Smooth muscle cell (in vitro differentiated cells): ENCODE measurements at regions not wholly inside any gene's neighbourhood (a gene's known extent, or its start where the extent isn't known, plus 50 kb on each side); places are given as distances from the start of the nearest gene placed in this dataset.

Experiments
- DNase-seq: peaks from one replicate; lab custom pipeline; 2025; ENCODE audit not compliant: unreplicated experiment; lab: John Stamatoyannopoulos, UW
- H2AFZ ChIP-seq: fragments of 200-600 bp; sonication (generic); 2 replicates; pipeline ENCODE4 v1.6.0; 2016; ENCODE audit warnings: antibody characterized with exemption, low read depth, mild to moderate bottlenecking
- H3F3A ChIP-seq: fragments of 200-600 bp; sonication (generic); 2 replicates; pipeline ENCODE4 v1.6.0; 2017; ENCODE audit warnings: antibody characterized with exemption, low read depth
- H3K27ac ChIP-seq: fragments of 200-600 bp; sonication (generic); 2 replicates; pipeline ENCODE4 v1.5.1; 2016; ENCODE audit warnings: low read depth, mild to moderate bottlenecking
- H3K27me3 ChIP-seq: fragments of 200-600 bp; sonication (generic); 2 replicates; pipeline ENCODE4 v1.6.1; 2016; ENCODE audit warnings: low read depth, mild to moderate bottlenecking
- H3K36me3 ChIP-seq: fragments of 200-600 bp; sonication (generic); 2 replicates; pipeline ENCODE4 v1.5.1; 2016; ENCODE audit warnings: low read depth
- H3K4me1 ChIP-seq: fragments of 200-600 bp; sonication (generic); 2 replicates; pipeline ENCODE4 v1.5.1; 2016; ENCODE audit warnings: low read depth
- H3K4me2 ChIP-seq: fragments of 200-600 bp; sonication (generic); 2 replicates; pipeline ENCODE4 v1.6.0; 2016; ENCODE audit warnings: mild to moderate bottlenecking
- H3K4me3 ChIP-seq: fragments of 200-600 bp; sonication (generic); 2 replicates; pipeline ENCODE4 v1.5.1; 2016; ENCODE audit warnings: mild to moderate bottlenecking
- H3K79me2 ChIP-seq: fragments of 200-600 bp; sonication (generic); 2 replicates; pipeline ENCODE4 v1.6.0; 2016; ENCODE audit warnings: low read depth, mild to moderate bottlenecking
- H3K9ac ChIP-seq: fragments of 200-600 bp; sonication (generic); 2 replicates; pipeline ENCODE4 v1.6.0; 2016; ENCODE audit warnings: low read depth
- H3K9me3 ChIP-seq: fragments of 200-600 bp; sonication (generic); replicated peaks from 2 replicates; pipeline ENCODE4 v1.5.1; 2016; ENCODE audit warnings: low read depth
- H4K20me1 ChIP-seq: fragments of 200-600 bp; sonication (generic); 2 replicates; pipeline ENCODE4 v1.6.0; 2016; ENCODE audit warnings: low read depth
- CTCF ChIP-seq: fragments of 200-600 bp; sonication (generic); IDR thresholded peaks from 2 replicates; pipeline ENCODE4 v1.5.1; 2017; ENCODE audit warnings: borderline replicate concordance, mild to moderate bottlenecking, antibody characterized with exemption; ENCODE audit not compliant: insufficient read depth, poor library complexity, severe bottlenecking
- WGBS: methylation state at CpG from one replicate; pipeline ENCODE4 v1.1.7; 2016; ENCODE audit warnings: low lambda C conversion rate; 5-methylcytosine and 5-hydroxymethylcytosine counted together

- H3K27me3 ChIP-seq: no peaks in the 10 kb centered on the region
- H3K4me3 ChIP-seq: no peak overlapping the region
- no peak for TF ChIP-seq CTCF
- H3K4me1 ChIP-seq: peaks cover 7% of the 10 kb centered on the region
- no peaks in the 10 kb centered on the region for H3F3A ChIP-seq
- H3K27ac ChIP-seq: peak overlapping the region; percentile 61
- H3K36me3 ChIP-seq: no peaks in the 10 kb centered on the region
- H3K79me2 ChIP-seq: no peaks in the 10 kb centered on the region
- WGBS: 50% methylated on average over 14 of the region's 14 CpGs
- no peak overlapping the region for H3K9ac ChIP-seq
- no peaks in the 10 kb centered on the region for H4K20me1 ChIP-seq
- no peaks in the 10 kb centered on the region for H3K9me3 ChIP-seq
- DNase-seq: no peak
- H2AFZ ChIP-seq: no peak overlapping the region
- H3K4me2 ChIP-seq: peak overlapping the region; percentile 56
These were observed 57.9 kb upstream of the KCNE2 start for GRCh38 chr21:34305605-34306604.

GRCh38 chr21:34307991-34308532, 55.7 kb upstream of the KCNE2 start:
- no peak overlapping the region for H2AFZ ChIP-seq
- no peaks in the 10 kb centered on the region for H4K20me1 ChIP-seq
- no peaks in the 10 kb centered on the region for H3K27me3 ChIP-seq
- H3K27ac ChIP-seq: no peak overlapping the region
- H3K36me3 ChIP-seq: no peaks in the 10 kb centered on the region
- no peak for TF ChIP-seq CTCF
- no peak overlapping the region for H3K4me2 ChIP-seq
- H3K79me2 ChIP-seq: no peaks in the 10 kb centered on the region
- H3K9ac ChIP-seq: no peak overlapping the region
- H3K4me1 ChIP-seq: peaks cover 7% of the 10 kb centered on the region
- H3K4me3 ChIP-seq: no peak overlapping the region
- H3F3A ChIP-seq: no peaks in the 10 kb centered on the region
- 73% methylated on average over 5 of the region's 5 CpGs for WGBS
- H3K9me3 ChIP-seq: no peaks in the 10 kb centered on the region
- DNase-seq: no peak

GRCh38 chr21:34311561-34312330, 52.1 kb upstream of the KCNE2 start:
- Histone ChIP-seq H3K4me2 (no peak overlapping the region), H3K27ac (no peak overlapping the region), H3K79me2 (no peaks in the 10 kb centered on the region), H3K9ac (no peak overlapping the region), H3F3A (no peaks in the 10 kb centered on the region), H3K36me3 (no peaks in the 10 kb centered on the region), H3K4me3 (no peak overlapping the region), H3K27me3 (no peaks in the 10 kb centered on the region), H3K4me1 (no peaks in the 10 kb centered on the region), H3K9me3 (no peaks in the 10 kb centered on the region), H2AFZ (no peak overlapping the region), H4K20me1 (no peaks in the 10 kb centered on the region)
- DNase-seq: no peak
- TF ChIP-seq CTCF: no peak
- 95% methylated on average over 12 of the region's 12 CpGs for WGBS
